GM19025 (cell line): ENCODE measurements at regions not wholly inside any gene's neighbourhood (a gene's known extent, or its start where the extent isn't known, plus 50 kb on each side); places are given as distances from the start of the nearest gene placed in this dataset.

Experiments used
- ATAC-seq: cut with Tn5 transposase; IDR thresholded peaks from one replicate; pipeline ENCODE4 v1.9.1; 2021; ENCODE audit warnings: mild to moderate bottlenecking, low read depth, moderate library complexity; ENCODE audit not compliant: unreplicated experiment

DNA sequence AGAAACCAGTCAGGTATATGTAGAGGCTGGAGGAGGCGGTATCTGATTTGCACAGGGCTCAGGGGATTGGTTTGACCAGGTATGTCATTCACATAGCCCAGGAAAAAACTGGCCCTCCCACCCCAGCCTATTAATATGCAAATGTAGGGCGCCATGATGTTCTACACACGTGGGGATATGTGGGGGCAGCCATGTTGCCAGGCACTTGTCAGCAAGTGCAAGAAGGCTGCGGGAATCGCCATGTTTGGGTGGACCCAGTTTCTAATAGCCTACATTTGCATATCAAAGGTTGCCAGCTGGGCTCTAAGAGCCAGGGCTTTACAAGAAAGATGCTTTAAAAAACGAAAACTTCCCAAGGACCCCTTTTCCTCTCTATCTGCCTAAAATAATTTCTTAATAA is 335.1 kb downstream of the SMARCA1 start:
- ATAC-seq, result no peak

DNA sequence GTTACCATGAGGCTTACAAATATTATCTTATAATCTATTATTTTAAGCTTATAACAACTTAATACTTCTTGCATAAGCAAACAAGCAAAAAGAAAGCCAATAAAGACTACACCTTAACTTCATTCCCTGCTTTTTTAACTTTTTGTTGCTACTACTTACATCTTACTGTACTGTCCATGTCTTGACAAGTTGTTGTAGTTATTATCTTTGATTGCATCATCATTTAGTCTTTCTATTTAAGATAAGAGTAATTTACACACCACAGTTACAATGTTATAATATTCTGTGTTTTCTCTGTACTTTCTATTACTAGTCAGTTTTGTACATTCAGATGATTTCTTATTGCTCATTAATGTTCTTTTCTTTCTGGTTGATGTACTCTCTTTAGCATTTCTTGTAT is 346.6 kb downstream of the SMARCA1 start:
- no peak for ATAC-seq

DNA sequence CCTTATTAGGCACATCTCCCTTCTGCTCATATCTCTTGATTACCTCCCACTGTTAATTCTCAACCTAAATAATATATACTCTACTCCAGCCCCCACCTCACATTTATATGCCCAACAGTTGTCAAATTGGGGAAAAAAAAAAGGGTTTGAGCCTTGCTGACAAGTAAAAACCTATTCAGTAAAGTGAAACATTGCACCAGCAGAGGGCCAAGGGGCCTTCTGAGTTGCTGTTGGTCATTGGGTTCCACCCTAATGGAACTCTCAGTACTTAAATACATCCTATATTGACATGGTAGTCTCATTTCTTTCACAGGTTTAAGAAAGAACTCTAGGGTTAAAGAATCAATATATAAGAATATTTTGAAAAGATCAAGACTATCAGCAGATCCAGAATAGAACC is 362.2 kb downstream of the SMARCA1 start:
- ATAC-seq, result no peak

DNA sequence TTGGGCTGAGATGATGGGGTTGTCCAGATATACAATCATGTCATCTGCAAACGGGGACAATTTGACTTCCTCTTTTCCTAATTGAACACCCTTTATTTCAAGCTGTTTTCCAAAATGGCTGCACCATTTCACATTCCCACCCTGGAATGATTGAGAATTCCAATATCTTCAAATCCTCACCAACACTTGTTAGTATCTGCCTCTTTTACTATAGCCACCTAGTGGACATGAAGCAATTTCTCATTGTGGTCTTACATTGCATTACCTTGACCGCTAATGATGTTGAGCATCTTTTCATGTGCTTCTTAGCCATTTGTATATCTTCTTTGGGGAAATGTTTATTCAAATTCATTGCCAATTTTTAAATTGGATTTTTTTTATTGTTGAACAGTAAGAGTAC is 364.8 kb downstream of the SMARCA1 start:
- ATAC-seq, result no peak

DNA sequence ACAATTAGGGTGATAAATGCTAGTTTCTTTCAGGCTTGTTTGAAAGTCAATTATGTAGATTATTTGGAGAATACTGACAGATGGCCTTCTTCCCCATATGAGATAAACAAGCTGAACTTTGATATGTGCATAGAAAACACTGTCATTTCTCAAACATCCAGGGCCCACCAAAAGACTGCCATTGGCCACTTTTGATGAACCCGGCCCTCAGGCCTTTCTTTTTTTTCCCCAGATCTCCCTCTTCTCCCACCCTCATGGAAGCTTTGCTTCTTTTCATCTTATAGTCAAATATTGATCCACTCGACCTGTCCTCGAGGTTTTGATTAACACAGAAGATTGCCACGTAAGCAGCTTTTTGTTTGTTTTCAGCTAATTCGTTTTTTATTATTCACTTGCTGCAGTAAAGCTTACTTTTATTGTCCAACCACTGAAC is 377.4 kb downstream of the SMARCA1 start:
- ATAC-seq, result no peak

DNA sequence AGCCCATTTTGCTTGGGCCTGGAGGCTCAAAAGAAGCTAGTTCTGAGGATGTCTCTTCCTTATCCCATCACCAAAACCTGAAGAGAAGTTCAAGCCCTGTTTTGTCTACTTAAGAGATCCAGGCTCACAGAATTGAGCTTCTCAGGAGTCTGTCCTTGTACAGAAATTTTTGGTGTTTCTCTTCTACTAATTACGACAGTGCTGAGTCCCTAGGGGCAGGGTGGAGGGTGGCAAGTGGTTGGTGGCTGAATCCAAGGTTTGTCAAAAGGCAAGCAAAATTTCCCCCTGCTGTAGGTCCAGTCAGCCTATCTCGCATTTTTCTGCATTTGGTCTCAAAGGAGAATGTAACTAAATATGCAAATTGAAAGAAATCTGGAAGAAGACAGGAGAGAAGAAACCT is 377.9 kb downstream of the SMARCA1 start:
- ATAC-seq, result no peak

DNA sequence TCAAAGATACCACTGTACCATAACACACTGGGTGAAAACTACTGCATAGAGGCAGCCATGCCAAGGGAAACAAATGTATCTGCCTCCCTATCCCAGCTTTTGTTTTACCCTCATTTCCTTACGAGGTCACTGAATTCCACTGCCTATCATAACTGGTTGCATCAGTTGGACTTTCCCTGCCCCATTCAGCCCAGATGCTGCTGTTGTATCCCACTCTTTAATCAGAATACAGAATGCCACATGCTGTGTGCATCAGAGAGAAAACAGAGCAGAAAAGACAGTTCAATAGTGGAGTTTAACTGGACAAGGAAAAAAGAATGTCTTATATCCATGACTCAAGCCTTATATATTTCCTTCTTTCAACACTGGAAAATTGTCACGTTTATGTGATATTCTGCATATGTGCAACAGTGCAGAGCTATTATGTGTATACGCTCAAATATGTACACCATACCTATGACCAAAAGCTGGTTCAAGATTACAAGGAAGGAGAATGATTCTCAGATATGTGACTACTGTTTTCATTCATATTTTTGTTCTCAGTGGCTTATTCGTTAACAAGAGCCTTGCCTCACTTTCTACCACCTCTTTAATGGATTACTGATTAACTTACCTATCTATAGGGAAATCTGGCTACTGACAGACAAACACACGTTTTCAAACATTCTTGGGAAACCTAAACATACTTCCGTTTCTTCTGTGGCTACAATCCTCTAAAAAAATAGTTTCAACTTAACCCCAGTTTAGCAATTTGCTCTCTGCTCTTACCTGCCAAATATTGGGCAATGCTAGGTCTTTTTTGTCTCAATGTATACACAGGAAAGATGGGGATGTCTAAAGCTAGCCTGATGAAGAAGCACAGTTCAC is 378.9 kb downstream of the SMARCA1 start:
- no peak for ATAC-seq

DNA sequence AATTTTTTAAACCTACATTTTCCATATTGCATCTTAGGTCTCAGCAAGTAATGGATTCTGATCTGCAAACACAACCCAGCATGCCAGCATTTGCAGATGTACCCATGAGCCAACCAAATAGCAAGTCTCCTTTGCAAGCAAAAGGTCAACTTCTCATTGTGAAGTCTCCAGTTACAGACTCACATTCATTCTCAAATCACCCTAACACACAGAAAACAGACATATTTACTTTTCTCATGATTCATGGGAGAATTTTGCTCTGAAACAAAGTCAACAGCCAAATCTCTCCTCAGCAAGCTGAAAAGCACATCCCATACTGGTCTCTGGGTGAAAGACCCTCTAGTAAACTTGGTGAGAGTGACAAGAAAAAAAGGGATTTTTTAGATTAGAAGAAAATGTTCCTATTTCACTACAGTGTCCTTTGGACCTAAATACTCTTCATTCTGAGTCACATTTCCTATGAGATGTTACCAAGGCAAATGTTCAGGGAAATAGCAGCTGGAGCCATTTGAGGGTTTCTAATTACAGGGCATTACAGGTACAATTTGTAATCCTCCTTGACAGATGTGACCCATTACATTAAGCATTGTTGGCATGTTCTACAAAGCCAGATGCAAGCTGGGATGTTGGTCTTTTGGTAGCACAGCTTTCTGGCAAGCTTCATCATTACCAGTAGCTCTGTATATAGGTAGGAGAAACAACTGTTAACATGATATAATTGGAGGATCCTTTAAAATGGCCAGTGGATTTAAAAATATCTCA is 383.3 kb downstream of the SMARCA1 start:
- ATAC-seq, result no peak

DNA sequence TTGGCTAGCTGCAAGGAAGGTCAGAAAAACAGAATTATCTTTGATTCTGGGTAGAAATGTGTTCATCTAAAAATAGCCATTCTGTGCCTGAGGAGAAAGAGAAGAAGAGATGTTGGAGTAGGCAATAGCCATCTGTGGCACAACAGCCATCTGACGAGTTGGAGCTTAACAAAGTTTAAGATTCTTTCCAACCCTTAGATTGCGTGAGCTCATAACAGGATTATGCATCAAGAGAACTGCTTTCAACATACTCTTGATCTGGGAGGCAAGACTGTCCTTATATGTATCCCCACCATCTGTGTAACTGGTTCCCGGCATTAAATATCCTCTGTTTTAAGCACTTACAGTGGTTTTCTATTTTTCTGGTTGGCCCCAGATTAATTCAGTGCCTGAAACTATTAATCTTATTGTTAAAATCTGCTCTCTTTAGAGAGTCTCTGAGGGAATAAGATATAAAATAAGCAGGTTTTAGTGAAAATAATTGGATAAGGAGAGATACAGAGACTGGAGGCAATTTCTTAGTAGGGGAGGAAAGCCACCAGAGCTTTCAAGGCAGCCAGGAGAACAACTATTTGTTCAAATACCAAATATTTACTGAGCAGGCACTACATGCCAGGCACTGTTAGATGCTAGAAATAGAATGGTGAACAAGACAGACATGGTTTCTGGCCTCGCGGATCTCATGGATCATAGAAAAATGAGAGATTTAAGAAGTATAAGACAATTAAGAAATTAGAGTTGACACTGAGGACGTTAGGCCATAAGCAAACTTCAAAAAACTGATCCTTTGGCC is 398.0 kb downstream of the SMARCA1 start:
- no peak for ATAC-seq

DNA sequence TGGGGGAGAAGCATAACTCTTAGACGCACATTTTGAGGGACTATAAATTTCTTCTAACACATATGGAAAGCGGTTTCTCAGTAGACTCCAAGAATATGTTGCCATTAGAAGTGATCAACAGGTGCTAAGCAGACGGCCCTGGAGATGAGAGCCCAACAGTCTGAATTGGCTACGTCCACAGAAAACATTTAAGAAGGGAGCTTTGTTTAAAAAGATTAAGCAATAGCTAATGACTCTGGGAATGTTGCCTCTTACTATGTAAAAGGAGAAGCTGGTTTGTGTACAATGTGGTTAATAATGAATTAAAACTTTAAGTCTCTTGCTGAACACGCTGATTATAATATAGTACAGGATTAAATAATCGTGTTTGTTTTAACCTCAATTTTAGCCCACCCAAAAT is 399.5 kb downstream of the SMARCA1 start:
- no peak for ATAC-seq

DNA sequence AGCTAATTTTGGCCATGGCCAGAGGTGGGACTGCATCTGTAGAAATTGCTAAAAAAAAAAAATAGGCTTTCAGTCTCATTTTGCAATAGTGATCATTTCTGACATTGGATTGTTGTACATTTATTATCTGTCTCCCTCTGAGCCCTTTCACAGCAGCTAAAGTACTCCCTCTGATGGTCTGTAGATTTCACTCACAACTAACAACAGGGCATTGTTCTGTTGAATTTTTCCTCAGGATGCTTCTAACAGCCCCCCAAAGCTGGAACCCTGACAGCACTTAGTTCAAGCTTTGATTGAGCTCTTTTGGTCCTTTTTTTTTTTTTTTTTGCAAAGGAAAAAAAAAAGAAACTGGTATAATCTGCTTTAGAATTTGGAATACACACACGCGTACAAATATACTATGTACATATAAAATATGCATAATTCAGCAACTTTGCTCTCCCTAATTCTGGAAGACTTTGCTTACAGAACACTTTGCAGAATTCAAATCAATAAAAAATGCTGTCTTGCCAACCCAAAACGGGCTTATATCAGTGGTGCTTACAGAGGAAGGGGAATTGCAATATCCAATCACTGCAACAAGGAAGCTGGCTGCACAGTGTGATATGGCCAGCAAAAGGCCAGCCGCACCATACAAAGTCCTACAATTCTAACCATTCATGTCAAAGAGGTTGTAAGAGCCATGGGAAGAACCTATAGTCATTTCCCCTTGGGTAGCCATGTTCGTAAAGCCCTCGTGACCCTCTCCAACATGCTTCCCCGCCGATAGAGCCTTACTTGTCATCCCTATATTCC is 406.4 kb downstream of the SMARCA1 start:
- no peak for ATAC-seq

DNA sequence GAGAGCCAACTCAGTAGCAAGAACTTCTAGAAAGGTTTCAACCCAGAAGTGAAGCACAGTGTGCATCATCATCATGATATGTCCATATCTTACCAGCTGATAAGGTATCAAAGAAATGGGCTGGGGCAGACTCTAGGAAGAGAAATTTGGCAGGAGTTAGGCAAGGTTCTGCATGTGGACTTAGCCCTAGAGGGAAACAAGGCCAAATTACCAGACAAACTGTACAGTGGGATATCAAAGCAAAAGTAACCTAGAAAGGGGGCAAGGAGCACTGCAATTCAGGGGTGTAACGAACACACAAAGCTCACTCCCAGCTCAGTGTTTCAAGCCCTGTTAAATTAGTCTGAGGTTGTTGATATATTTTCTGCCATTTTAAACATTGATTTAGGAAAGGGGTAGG is 407.4 kb downstream of the SMARCA1 start:
- ATAC-seq, result no peak

DNA sequence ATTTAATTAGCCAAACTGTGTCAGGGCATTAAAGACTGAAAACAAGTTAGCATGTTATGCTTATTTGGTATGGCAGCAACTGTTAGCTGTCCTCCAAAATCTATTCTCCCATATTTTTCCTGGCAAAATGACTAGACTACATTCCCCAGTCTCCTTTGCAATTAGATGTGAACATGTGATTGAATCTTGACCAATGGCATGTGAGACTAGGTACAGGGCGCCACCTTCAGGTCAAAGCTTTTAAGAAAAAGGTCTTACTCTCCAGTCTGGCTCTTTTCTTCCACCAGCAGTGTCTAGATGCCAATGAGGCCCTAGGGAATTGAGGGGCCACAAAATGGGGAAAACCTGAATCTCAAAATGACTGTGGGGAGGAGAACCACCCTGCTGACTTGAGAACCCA is 408.2 kb downstream of the SMARCA1 start:
- ATAC-seq, result no peak

DNA sequence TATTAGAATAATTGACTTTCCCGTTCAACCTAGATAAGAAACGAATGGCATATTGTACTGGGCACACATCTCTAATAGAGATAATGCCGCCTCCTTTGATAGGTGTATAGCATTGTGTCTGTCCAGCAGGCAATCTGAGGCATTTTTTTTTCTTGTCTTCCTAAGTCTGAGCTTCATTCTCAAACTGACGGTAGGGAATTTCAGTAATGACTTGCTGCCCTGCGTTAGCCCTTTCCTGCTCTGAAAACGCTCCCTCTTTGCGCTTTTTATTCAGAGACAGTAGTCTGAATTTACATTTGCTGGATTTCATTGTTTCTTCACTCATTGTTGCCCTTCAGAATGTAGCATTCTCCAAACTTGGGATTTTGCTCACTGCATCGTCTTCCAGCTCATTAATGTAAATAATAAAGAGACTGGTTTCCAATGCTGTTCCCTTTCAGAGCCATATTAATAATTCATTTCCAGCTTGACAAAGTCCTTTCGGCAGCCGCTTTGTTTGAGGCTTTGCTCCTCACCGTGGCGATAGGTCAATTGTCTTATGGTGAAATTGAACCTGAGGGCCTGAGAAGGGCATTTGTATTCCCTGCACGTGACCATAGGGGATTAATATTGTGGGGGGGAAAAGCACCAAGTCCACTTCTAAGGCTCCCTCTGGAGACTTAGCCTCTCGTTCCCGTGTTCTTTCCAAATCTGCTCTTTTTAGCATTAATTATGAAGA is 412.1 kb downstream of the SMARCA1 start:
- ATAC-seq, result no peak

DNA sequence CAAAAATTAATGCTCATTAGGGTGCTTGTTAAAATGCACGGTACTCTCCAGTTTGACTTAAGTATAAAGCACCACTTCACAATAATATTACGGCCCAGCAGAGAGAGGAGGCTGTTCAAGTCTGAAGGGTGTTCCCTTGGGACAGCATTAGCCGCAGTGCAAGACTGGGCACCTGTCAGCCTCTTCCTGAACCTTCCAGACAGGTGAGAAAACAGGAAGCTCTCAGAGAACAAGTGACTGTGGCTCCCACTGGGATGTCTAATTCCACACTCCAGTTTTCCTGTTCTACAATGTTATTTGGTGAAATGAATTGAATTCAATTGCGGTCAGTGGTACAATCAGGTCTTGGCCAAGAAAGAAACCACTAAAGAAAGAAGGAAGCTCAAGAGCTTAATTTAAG is 414.4 kb downstream of the SMARCA1 start:
- ATAC-seq, result no peak

DNA sequence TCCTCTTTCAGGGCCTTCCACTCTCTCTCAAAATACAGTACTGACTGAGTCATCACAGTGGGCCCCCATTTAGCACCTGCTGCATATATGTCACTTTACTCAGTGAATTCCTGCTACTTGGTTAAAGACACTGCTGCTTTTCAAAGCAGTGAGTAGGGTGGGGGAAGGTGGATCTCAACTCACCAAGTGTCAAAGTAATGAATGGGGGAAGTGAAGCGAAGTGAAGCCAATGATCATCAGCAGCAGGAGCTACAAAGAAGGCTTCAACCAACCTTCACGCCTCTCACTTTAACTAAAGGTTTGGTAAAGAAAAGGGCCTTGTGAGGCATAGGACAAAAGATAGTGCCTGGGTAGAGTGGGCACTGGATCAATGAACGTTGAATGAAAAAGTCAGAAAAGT is 424.1 kb downstream of the SMARCA1 start:
- ATAC-seq, result no peak

DNA sequence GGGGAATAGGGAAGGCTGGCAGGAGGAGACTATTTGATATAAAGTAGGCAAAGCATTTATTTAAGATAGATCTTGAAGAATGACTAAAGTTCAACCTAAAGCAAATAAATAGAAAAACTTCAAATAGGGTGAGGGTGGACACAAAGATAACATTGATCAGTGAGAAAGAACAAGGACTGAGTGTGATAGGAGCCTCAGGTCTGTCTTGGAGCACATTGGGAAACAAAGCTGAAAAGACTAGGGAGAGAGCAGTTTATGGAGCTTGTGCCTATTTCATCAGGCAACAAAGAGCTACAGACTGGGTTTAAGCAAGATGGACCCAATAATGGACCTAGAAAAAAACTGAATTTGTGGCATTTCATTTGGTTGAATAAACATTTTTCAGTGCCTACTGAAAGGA is 425.6 kb downstream of the SMARCA1 start:
- ATAC-seq, result no peak

DNA sequence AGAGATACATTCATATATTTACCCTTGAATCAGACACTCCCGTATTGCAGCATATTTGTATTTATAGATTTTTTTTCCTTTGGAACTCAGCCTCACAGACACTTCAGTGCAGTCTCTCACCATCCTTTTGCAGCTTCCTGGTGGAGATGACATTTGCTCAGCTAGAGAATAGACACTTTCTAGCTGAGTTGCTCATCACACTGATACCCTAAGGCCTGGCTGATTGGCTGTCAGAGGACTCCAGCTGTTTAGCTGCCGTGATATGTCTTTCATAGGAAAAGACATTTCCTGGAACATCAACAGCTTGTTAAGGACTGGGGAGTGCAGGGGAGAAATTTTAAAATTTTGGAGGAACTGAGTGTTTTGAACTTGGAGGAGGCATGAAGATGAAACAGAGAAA is 429.6 kb downstream of the SMARCA1 start:
- no peak for ATAC-seq

DNA sequence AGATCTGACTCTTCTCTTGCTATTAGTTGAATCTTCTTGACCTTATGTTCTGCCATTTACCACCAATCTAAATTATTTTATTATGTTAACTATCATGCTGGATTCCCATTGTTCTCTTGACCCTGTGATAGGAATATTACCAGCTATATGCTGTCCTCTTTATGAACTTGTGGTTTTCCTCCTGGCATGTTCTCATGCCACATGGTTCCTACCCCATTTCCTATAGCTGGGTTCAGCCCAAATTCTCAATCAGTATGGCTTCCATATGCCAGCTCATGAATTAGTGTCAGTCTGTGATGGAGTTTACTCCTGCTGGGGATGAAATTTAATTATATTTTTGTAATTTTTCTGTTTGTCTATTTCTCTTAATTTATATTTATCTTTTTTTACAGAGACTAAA is 430.5 kb downstream of the SMARCA1 start:
- no peak for ATAC-seq

DNA sequence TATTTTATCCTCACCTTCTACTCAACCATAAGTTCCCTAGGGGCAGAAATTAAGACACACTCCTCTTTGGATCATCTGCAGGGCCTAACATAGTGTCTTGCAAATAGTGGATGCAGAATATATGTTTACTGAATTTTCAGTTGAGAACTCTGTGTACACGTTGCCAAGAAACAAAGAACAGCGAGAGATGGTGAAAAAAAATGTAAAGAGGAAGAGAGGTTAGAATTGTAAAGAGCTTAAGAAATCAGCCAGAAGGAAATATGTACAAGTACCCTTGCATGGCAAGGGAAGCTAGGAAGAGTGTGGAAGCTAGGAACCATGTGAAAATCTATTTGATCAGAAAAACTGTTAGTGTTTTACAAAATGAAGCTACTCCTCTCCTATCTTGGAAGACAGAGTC is 431.0 kb downstream of the SMARCA1 start:
- no peak for ATAC-seq
